ENCODE measurements at regions not wholly inside any gene's neighbourhood (a gene's known extent, or its start where the extent isn't known, plus 50 kb on each side); places are given as distances from the start of the nearest gene placed in this dataset.

- Histone ChIP-seq H4K5ac (ENCODE audit: low read depth, low read length) (no peak overlapping the region), H4K20me1 (ENCODE audit: insufficient read depth, low read length) (no peaks in the 10 kb centered on the region), H3K27ac (ENCODE audit: insufficient read depth, low read length) (no peak overlapping the region), H2BK5ac (ENCODE audit: low read depth, low read length, poor library complexity, severe bottlenecking) (no peak overlapping the region), H3K9me3 (ENCODE audit: control insufficient read depth, insufficient read depth, low read length) (no peaks in the 10 kb centered on the region), H2AFZ (replicated peaks; ENCODE audit: low read length, poor library complexity) (no peak overlapping the region), H3K56ac (ENCODE audit: extremely low read depth, insufficient read depth, low read length) (no peak overlapping the region), H3K4me1 (ENCODE audit: control insufficient read depth, insufficient read depth, low read length) (no peaks in the 10 kb centered on the region), H4K8ac (ENCODE audit: low read depth in 2 of 2, low read length in 2 of 2) (no peak overlapping the region), H3K79me1 (ENCODE audit: low read depth in 1 of 2, low read length in 2 of 2) (no peaks in the 10 kb centered on the region), H3K27me3 (ENCODE audit: control insufficient read depth, insufficient read depth, low read length) (no peaks in the 10 kb centered on the region; the same call in none of the 2 replicates), H2BK15ac (ENCODE audit: low read depth, low read length) (no peak overlapping the region), H3K9me1 (ENCODE audit: insufficient read depth, low read length) (no peaks in the 10 kb centered on the region), H3K23ac (ENCODE audit: low read depth, low read length) (no peak overlapping the region), H2AK9ac (replicated peaks; ENCODE audit: low read depth, low read length, poor library complexity) (no peak overlapping the region), H2AK5ac (ENCODE audit: low read depth, low read length) (no peak overlapping the region), H3K18ac (ENCODE audit: low read depth, low read length) (no peak overlapping the region), H2BK20ac (ENCODE audit: low read depth, low read length) (no peak overlapping the region), H3K36me3 (ENCODE audit: control insufficient read depth, insufficient read depth, low read length) (no peaks in the 10 kb centered on the region), H4K91ac (ENCODE audit: insufficient read depth, low read depth, low read length) (no peak overlapping the region), H2BK120ac (ENCODE audit: low read depth, low read length) (no peak overlapping the region), H3K14ac (replicated peaks; ENCODE audit: low read depth, low read length) (no peak overlapping the region), H3K4ac (ENCODE audit: low read depth, low read length) (no peak overlapping the region), H3K4me3 (ENCODE audit: insufficient read depth, low read depth, low read length) (no peak overlapping the region), H3K9ac (ENCODE audit: low read depth, low read length) (no peak overlapping the region), H3K4me2 (ENCODE audit: low read depth, low read length) (no peak overlapping the region)
- ChIA-PET CTCF (no interaction called here), POLR2A (ENCODE audit: unreplicated experiment) (no interaction called here)
- no peak for DNase-seq
- TF ChIP-seq BHLHE40 (IDR thresholded peaks at IDR 0.05; ENCODE audit: low read depth, low read length) (no peak), SMC3 (IDR thresholded peaks at IDR 0.05; ENCODE audit: low read depth, low read length) (no peak), USF2 (IDR thresholded peaks at IDR 0.05; ENCODE audit: low read depth, low read length) (no peak), MAFK (IDR thresholded peaks at IDR 0.05; ENCODE audit: low read depth, low read length) (no peak), CEBPB (IDR thresholded peaks at IDR 0.05; ENCODE audit: low read depth, low read length) (no peak), MXI1 (IDR thresholded peaks at IDR 0.05; ENCODE audit: borderline replicate concordance, low read depth, low read length) (no peak), POLR2A (IDR thresholded peaks at IDR 0.05; ENCODE audit: low read depth, low read length) (no peak), ELK1 (IDR thresholded peaks at IDR 0.05; ENCODE audit: borderline replicate concordance, low read depth, low read length) (no peak), CTCF (conservative IDR thresholded peaks at IDR 0.05; ENCODE audit: low read depth, low read length) (no peak), RFX5 (IDR thresholded peaks at IDR 0.05; ENCODE audit: low read depth, low read length) (no peak), NFE2L2 (IDR thresholded peaks at IDR 0.05; ENCODE audit: low read depth, low read length) (no peak), RAD21 (IDR thresholded peaks at IDR 0.05; ENCODE audit: low read length) (no peak), MAZ (IDR thresholded peaks at IDR 0.05; ENCODE audit: borderline replicate concordance, low read depth, low read length) (no peak), RCOR1 (IDR thresholded peaks at IDR 0.05; ENCODE audit: insufficient replicate concordance, low read length) (no peak), FOS (IDR thresholded peaks at IDR 0.05; ENCODE audit: low read depth, low read length) (no peak)
- in situ Hi-C loops (cut with MboI; ENCODE audit: low sequenced_read_pairs), result no loop called here
- dilution Hi-C loops (cut with HindIII; ENCODE audit: low sequenced_read_pairs, unreplicated experiment), result no loop called here
- intact Hi-C loops (cut with micrococcal nuclease), result loop anchor here (5.0 kb wide), 1 partner anchor 213 kb away; no protein-coding TSS in a partner anchor
- ATAC-seq (ENCODE audit: low read depth), result no peak
- no CpG with 5 or more reads among the region's 4 CpGs for WGBS, 2 experiments (ENCODE audit: extremely low coverage in 2 of 2, insufficient read length in 1 of 2)
- no TSS peak for BruUV-seq (replicated peaks)
These were observed 58.1 kb upstream of the SLC35B4 start for GRCh38 chr7:134374791-134375190.
